GM23248 (cell line): ENCODE measurements at regions not wholly inside any gene's neighbourhood (a gene's known extent, or its start where the extent isn't known, plus 50 kb on each side); places are given as distances from the start of the nearest gene placed in this dataset.

Experiments
- DNase-seq: peaks from one replicate; pipeline ENCODE4 v3.0.0-alpha.2; 2015
- H2AFZ ChIP-seq: fragments of 200-600 bp; sonication (generic); 2 replicates; pipeline ENCODE4 v1.6.1; 2016; ENCODE audit warnings: antibody characterized with exemption
- H3F3A ChIP-seq: fragments of 200-600 bp; sonication (generic); 2 replicates; pipeline ENCODE4 v1.6.1; 2016; ENCODE audit warnings: mild to moderate bottlenecking, antibody characterized with exemption, mixed run types; ENCODE audit not compliant: insufficient read depth
- H3K27ac ChIP-seq: fragments of 200-600 bp; sonication (generic); 2 replicates; pipeline ENCODE4 v1.5.1; 2016; ENCODE audit warnings: mild to moderate bottlenecking
- H3K27me3 ChIP-seq: fragments of 200-600 bp; sonication (generic); replicated peaks from 2 replicates; pipeline ENCODE4 v1.6.1; 2016; ENCODE audit warnings: mild to moderate bottlenecking; ENCODE audit not compliant: insufficient read depth
- H3K36me3 ChIP-seq: fragments of 200-600 bp; sonication (generic); 2 replicates; pipeline ENCODE4 v1.6.1; 2016; ENCODE audit warnings: low read depth, mild to moderate bottlenecking
- H3K4me1 ChIP-seq: fragments of 200-600 bp; sonication (generic); 2 replicates; pipeline ENCODE4 v1.6.1; 2016; ENCODE audit warnings: mild to moderate bottlenecking; ENCODE audit not compliant: insufficient read depth
- H3K4me2 ChIP-seq: fragments of 200-600 bp; sonication (generic); one replicate; pipeline ENCODE4 v1.6.1; 2016; ENCODE audit warnings: mild to moderate bottlenecking; ENCODE audit not compliant: unreplicated experiment
- H3K4me3 ChIP-seq: fragments of 200-600 bp; sonication (generic); 2 replicates; pipeline ENCODE4 v1.5.1; 2016; ENCODE audit warnings: mild to moderate bottlenecking
- H3K79me2 ChIP-seq: fragments of 200-600 bp; sonication (generic); 2 replicates; pipeline ENCODE4 v1.6.1; 2016; ENCODE audit warnings: mild to moderate bottlenecking; ENCODE audit not compliant: insufficient read depth
- H3K9ac ChIP-seq: fragments of 200-600 bp; sonication (generic); 2 replicates; pipeline ENCODE4 v1.6.1; 2016; ENCODE audit warnings: mild to moderate bottlenecking
- H3K9me2 ChIP-seq: fragments of 200-600 bp; sonication (generic); 2 replicates; pipeline ENCODE4 v1.6.1; 2016; ENCODE audit warnings: mixed run types, mild to moderate bottlenecking, moderate library complexity; ENCODE audit not compliant: insufficient read depth
- H3K9me3 ChIP-seq: fragments of 200-600 bp; sonication (generic); one replicate; pipeline ENCODE4 v1.6.1; 2017; ENCODE audit warnings: low read depth
- H4K20me1 ChIP-seq: fragments of 200-600 bp; sonication (generic); 2 replicates; pipeline ENCODE4 v1.6.0; 2016; ENCODE audit not compliant: insufficient read depth
- EZH2 ChIP-seq: fragments of 200-600 bp; sonication (generic); IDR thresholded peaks from 2 replicates; pipeline ENCODE4 v1.6.1; 2018; ENCODE audit warnings: antibody characterized with exemption, mild to moderate bottlenecking; ENCODE audit not compliant: insufficient read depth, poor library complexity, severe bottlenecking
- EZH2phosphoT487 ChIP-seq: fragments of 200-600 bp; sonication (generic); IDR thresholded peaks from 2 replicates; pipeline ENCODE4 v1.6.1; 2018; ENCODE audit warnings: antibody characterized with exemption, moderate library complexity, mild to moderate bottlenecking, low read depth; ENCODE audit not compliant: insufficient read depth
- WGBS, 2 experiments: methylation state at CpG; one replicate each; pipeline ENCODE4 v1.1.6; 2015 to 2017; ENCODE audit warnings: low lambda C conversion rate in 2 of 2, low coverage in 1 of 2; ENCODE audit errors: missing lambda C conversion rate in 2 of 2; 5-methylcytosine and 5-hydroxymethylcytosine counted together
- in situ Hi-C: fragments of 300-500 bp; cut with MboI; formaldehyde crosslinking; loops from 2 replicates; pipeline ENCODE4 v1.15.0; 2020

- Histone ChIP-seq H3K36me3 (no peaks in the 10 kb centered on the region), H3K4me3 (no peak overlapping the region), H3K9me2 (no peaks in the 10 kb centered on the region), H3K27ac (no peak overlapping the region), H2AFZ (no peak overlapping the region), H3K79me2 (no peaks in the 10 kb centered on the region), H3F3A (no peaks in the 10 kb centered on the region), H3K4me1 (no peaks in the 10 kb centered on the region), H3K27me3 (no peaks in the 10 kb centered on the region; the same call in 1 of the 2 replicates), H4K20me1 (no peaks in the 10 kb centered on the region), H3K4me2 (no peak overlapping the region), H3K9ac (no peak overlapping the region), H3K9me3 (no peaks in the 10 kb centered on the region)
- peak; percentile 53 for DNase-seq
- 71 to 75% methylated on average over 23 to 25 of the region's 25 CpGs for WGBS, 2 experiments
- TF ChIP-seq EZH2phosphoT487 (no peak), EZH2 (no peak)
- in situ Hi-C loops: no loop called here
These were observed 149.9 kb downstream of the SYF2 start for GRCh38 chr1:25082216-25082899.

GRCh38 chr1:25081496-25081895 lies 150.8 kb downstream of the SYF2 start:
- no peaks in the 10 kb centered on the region for H3K9me2 ChIP-seq
- H3K9me3 ChIP-seq: no peaks in the 10 kb centered on the region
- no peak overlapping the region for H2AFZ ChIP-seq
- WGBS, 2 experiments: 75 to 82% methylated on average over 2 of the region's 2 CpGs
- no peak overlapping the region for H3K9ac ChIP-seq
- no peaks in the 10 kb centered on the region for H3F3A ChIP-seq
- H4K20me1 ChIP-seq: no peaks in the 10 kb centered on the region
- TF ChIP-seq EZH2phosphoT487 (no peak), EZH2 (no peak)
- DNase-seq: no peak
- no peak overlapping the region for H3K4me3 ChIP-seq
- no peaks in the 10 kb centered on the region; the same call in 1 of the 2 replicates for H3K27me3 ChIP-seq
- no peak overlapping the region for H3K27ac ChIP-seq
- in situ Hi-C loops: no loop called here
- no peaks in the 10 kb centered on the region for H3K4me1 ChIP-seq
- H3K79me2 ChIP-seq: no peaks in the 10 kb centered on the region
- H3K36me3 ChIP-seq: no peaks in the 10 kb centered on the region
- H3K4me2 ChIP-seq: no peak overlapping the region

GRCh38 chr1:25080294-25081209 lies 150.5 kb upstream of the RUNX3 start:
- Histone ChIP-seq H3K4me3 (no peak overlapping the region), H3K4me1 (no peaks in the 10 kb centered on the region), H3K27me3 (no peaks in the 10 kb centered on the region; the same call in 1 of the 2 replicates), H3K9me3 (no peaks in the 10 kb centered on the region), H2AFZ (no peak overlapping the region), H3F3A (no peaks in the 10 kb centered on the region), H3K9me2 (no peaks in the 10 kb centered on the region), H3K27ac (no peak overlapping the region), H3K4me2 (no peak overlapping the region), H4K20me1 (no peaks in the 10 kb centered on the region), H3K9ac (no peak overlapping the region), H3K36me3 (no peaks in the 10 kb centered on the region), H3K79me2 (no peaks in the 10 kb centered on the region)
- 59 to 63% methylated on average over 8 of the region's 8 CpGs for WGBS, 2 experiments
- in situ Hi-C loops: no loop called here
- peak; percentile 31 for DNase-seq
- TF ChIP-seq EZH2: no peak
- TF ChIP-seq EZH2phosphoT487: no peak

GRCh38 chr1:25079048-25079447 lies 149.0 kb upstream of the RUNX3 start:
- Histone ChIP-seq H3K36me3 (no peaks in the 10 kb centered on the region), H2AFZ (no peak overlapping the region), H3K4me3 (no peak overlapping the region), H3F3A (no peaks in the 10 kb centered on the region), H3K4me2 (no peak overlapping the region), H3K79me2 (no peaks in the 10 kb centered on the region), H3K4me1 (no peaks in the 10 kb centered on the region), H4K20me1 (no peaks in the 10 kb centered on the region), H3K9me3 (no peaks in the 10 kb centered on the region), H3K27ac (no peak overlapping the region), H3K9ac (no peak overlapping the region), H3K27me3 (no peaks in the 10 kb centered on the region; the same call in 1 of the 2 replicates), H3K9me2 (no peaks in the 10 kb centered on the region)
- no peak for DNase-seq
- in situ Hi-C loops: no loop called here
- TF ChIP-seq EZH2phosphoT487 (no peak), EZH2 (no peak)
